Fibroblast of lung (primary cell): ENCODE measurements at regions not wholly inside any gene's neighbourhood (a gene's known extent, or its start where the extent isn't known, plus 50 kb on each side); places are given as distances from the start of the nearest gene placed in this dataset.

Experiments
- CTCF ChIP-seq, 2 donors: IDR thresholded peaks in 1 of 2; conservative IDR thresholded peaks in 1 of 2; 1 replicate in 1 of 2; 2 replicates in 1 of 2; pipeline ENCODE4 v1.5.1; 2011 to 2012; ENCODE audit warnings: low read length in 2 of 2, control low read depth in 1 of 2, inconsistent platforms in 1 of 2, low read depth in 1 of 2, mild to moderate bottlenecking in 1 of 2
- EZH2 ChIP-seq: IDR thresholded peaks from 2 replicates; pipeline ENCODE4 v1.5.1; 2012; ENCODE audit warnings: low read length, control low read depth, mild to moderate bottlenecking; ENCODE audit errors: missing control alignments

- TF ChIP-seq EZH2 (no peak), CTCF (conservative IDR thresholded peaks at IDR 0.05 in 1 of 2, IDR thresholded peaks at IDR 0.05 in 1 of 2; ENCODE audit: low read depth in 1 of 2, low read length in 2 of 2) (no peak)
Observed at GRCh38 chr17:73861543-73861942, 217.3 kb upstream of the SDK2 start.
